Muscle layer of duodenum (tissue), 2 donors: ENCODE measurements at regions not wholly inside any gene's neighbourhood (a gene's known extent, or its start where the extent isn't known, plus 50 kb on each side); places are given as distances from the start of the nearest gene placed in this dataset.
"Not testable (repeated sequence)": the region's sequence is repeated elsewhere in the genome, so short reads cannot be mapped to it uniquely, and the experiment has no call there.

Source experiments
- H3K27ac ChIP-seq: one replicate; pipeline ENCODE4 v1.7.0; 2013; ENCODE audit warnings: mild to moderate bottlenecking, low read length
- H3K27me3 ChIP-seq: one replicate; pipeline ENCODE4 v1.7.0; 2013; ENCODE audit warnings: low read depth, mild to moderate bottlenecking, control low read depth, low read length
- H3K36me3 ChIP-seq, 2 donors: one replicate each; pipeline ENCODE4 v1.7.0; 2013; ENCODE audit warnings: low read length in 2 of 2, control low read depth in 1 of 2, mild to moderate bottlenecking in 1 of 2; ENCODE audit not compliant: insufficient read depth in 2 of 2, control insufficient read depth in 1 of 2
- H3K4me1 ChIP-seq, 2 donors: one replicate each; pipeline ENCODE4 v1.7.0; 2013; ENCODE audit warnings: low read length in 2 of 2, mild to moderate bottlenecking in 2 of 2, control low read depth in 1 of 2, moderate library complexity in 1 of 2; ENCODE audit not compliant: insufficient read depth in 2 of 2, control insufficient read depth in 1 of 2
- H3K4me3 ChIP-seq, 2 donors: one replicate each; pipeline ENCODE4 v1.7.0; 2013; ENCODE audit warnings: low read length in 2 of 2, low read depth in 1 of 2, mild to moderate bottlenecking in 1 of 2
- H3K9me3 ChIP-seq, 2 donors: one replicate each; pipeline ENCODE4 v1.7.0; 2013; ENCODE audit warnings: low read length in 2 of 2, control low read depth in 1 of 2, mild to moderate bottlenecking in 1 of 2; ENCODE audit not compliant: control insufficient read depth in 1 of 2
- donor health status: healthy.

GRCh38 chr3:43838009-43838758, 147.4 kb downstream of the ABHD5 start:
- Histone ChIP-seq H3K27ac (no peak overlapping the region), H3K9me3 (peaks cover 5 to 18% of the 10 kb centered on the region in 2 donors), H3K36me3 (no peaks in the 10 kb centered on the region), H3K4me1 (no peaks in the 10 kb centered on the region), H3K4me3 (no peak overlapping the region), H3K27me3 (no peaks in the 10 kb centered on the region)

- H3K36me3 ChIP-seq, result no peaks in the 10 kb centered on the region
- H3K4me3 ChIP-seq, result no peak overlapping the region
- H3K4me1 ChIP-seq, result no peaks in the 10 kb centered on the region
- no peaks in the 10 kb centered on the region for H3K27me3 ChIP-seq
- no peak overlapping the region for H3K27ac ChIP-seq
- peaks cover 5 to 18% of the 10 kb centered on the region in 2 donors for H3K9me3 ChIP-seq
Measured at GRCh38 chr3:43838877-43839276, 148.1 kb downstream of the ABHD5 start.

GRCh38 chr3:43843386-43843785, 152.6 kb downstream of the ABHD5 start:
- Histone ChIP-seq H3K4me1 (no peaks in the 10 kb centered on the region), H3K36me3 (no peaks in the 10 kb centered on the region), H3K27ac (no peak overlapping the region), H3K9me3 (peaks cover 0 to 26% of the 10 kb centered on the region in 2 donors), H3K4me3 (no peak overlapping the region), H3K27me3 (no peaks in the 10 kb centered on the region)

- Histone ChIP-seq H3K4me3 (no peak overlapping the region), H3K36me3 (no peaks in the 10 kb centered on the region), H3K27me3 (no peaks in the 10 kb centered on the region), H3K9me3 (peaks cover 0 to 24% of the 10 kb centered on the region in 2 donors), H3K27ac (no peak overlapping the region), H3K4me1 (no peaks in the 10 kb centered on the region)
Measured at GRCh38 chr3:43844757-43845156, 154.0 kb downstream of the ABHD5 start.

GRCh38 chr3:43845553-43845952, 154.8 kb downstream of the ABHD5 start:
- H3K9me3 ChIP-seq, result peaks cover 0 to 24% of the 10 kb centered on the region in 2 donors
- H3K4me1 ChIP-seq, H3K27ac ChIP-seq, H3K27me3 ChIP-seq, H3K4me3 ChIP-seq, H3K36me3 ChIP-seq: not testable (repeated sequence)

- peaks cover 0 to 7% of the 10 kb centered on the region in 2 donors for H3K9me3 ChIP-seq
- no peaks in the 10 kb centered on the region for H3K36me3 ChIP-seq
- peaks cover 6% of the 10 kb centered on the region for H3K27me3 ChIP-seq
- H3K4me1 ChIP-seq, result no peaks in the 10 kb centered on the region
- no peak overlapping the region for H3K27ac ChIP-seq
- no peak overlapping the region for H3K4me3 ChIP-seq
Measured at GRCh38 chr3:43852066-43852465, 161.3 kb downstream of the ABHD5 start.

GRCh38 chr3:43854283-43854682, 163.5 kb downstream of the ABHD5 start:
- Histone ChIP-seq H3K4me3 (no peak overlapping the region), H3K27me3 (peaks cover 19% of the 10 kb centered on the region), H3K36me3 (no peaks in the 10 kb centered on the region), H3K27ac (no peak overlapping the region), H3K4me1 (no peaks in the 10 kb centered on the region), H3K9me3 (no peaks in the 10 kb centered on the region)

GRCh38 chr3:43854916-43855315, 164.2 kb downstream of the ABHD5 start:
- Histone ChIP-seq H3K27ac (no peak overlapping the region), H3K27me3 (peaks cover 19% of the 10 kb centered on the region)

GRCh38 chr3:43855674-43856299, 165.0 kb downstream of the ABHD5 start:
- Histone ChIP-seq H3K36me3 (no peaks in the 10 kb centered on the region), H3K27me3 (peaks cover 19% of the 10 kb centered on the region), H3K4me3 (no peak overlapping the region)

More at GRCh38 chr3:43854916-43855315, 164.2 kb downstream of the ABHD5 start:
- Histone ChIP-seq H3K4me3 (no peak overlapping the region), H3K9me3 (no peaks in the 10 kb centered on the region), H3K4me1 (no peaks in the 10 kb centered on the region), H3K36me3 (no peaks in the 10 kb centered on the region)

GRCh38 chr3:43856351-43856750, 165.6 kb downstream of the ABHD5 start:
- H3K4me3 ChIP-seq, result no peak overlapping the region
- no peak overlapping the region for H3K27ac ChIP-seq
- no peaks in the 10 kb centered on the region for H3K4me1 ChIP-seq
- H3K27me3 ChIP-seq, result peaks cover 19% of the 10 kb centered on the region
- H3K9me3 ChIP-seq, result no peaks in the 10 kb centered on the region
- no peaks in the 10 kb centered on the region for H3K36me3 ChIP-seq

More at GRCh38 chr3:43855674-43856299, 165.0 kb downstream of the ABHD5 start:
- Histone ChIP-seq H3K9me3 (no peaks in the 10 kb centered on the region), H3K4me1 (no peaks in the 10 kb centered on the region), H3K27ac (no peak overlapping the region)

- H3K4me1 ChIP-seq, result no peaks in the 10 kb centered on the region
- no peaks in the 10 kb centered on the region for H3K9me3 ChIP-seq
- H3K27me3 ChIP-seq, result peaks cover 19% of the 10 kb centered on the region
- H3K27ac ChIP-seq, result no peak overlapping the region
- H3K36me3 ChIP-seq, result no peaks in the 10 kb centered on the region
- H3K4me3 ChIP-seq, result no peak overlapping the region
Measured at GRCh38 chr3:43856761-43857160, 166.0 kb downstream of the ABHD5 start.
